SK-N-MC (cell line): ENCODE measurements at regions not wholly inside any gene's neighbourhood (a gene's known extent, or its start where the extent isn't known, plus 50 kb on each side); places are given as distances from the start of the nearest gene placed in this dataset.
"Not testable (repeated sequence)": the region's sequence is repeated elsewhere in the genome, so short reads cannot be mapped to it uniquely, and the experiment has no call there.

ENCODE experiments used
- EZH2 ChIP-seq: fragments of 200-600 bp; sonication (generic); IDR thresholded peaks from one replicate; pipeline ENCODE4 v1.6.1; 2017; ENCODE audit warnings: antibody characterized with exemption
- FOXP2 ChIP-seq: optimal IDR thresholded peaks from 2 replicates; pipeline ENCODE3; 2011; ENCODE audit warnings: mild to moderate bottlenecking, moderate library complexity; ENCODE audit not compliant: insufficient read depth; ENCODE audit errors: extremely low read length, control extremely low read depth
- POLR2AphosphoS5 ChIP-seq: IDR thresholded peaks from 2 replicates; pipeline ENCODE4 v1.6.1; 2012; ENCODE audit warnings: mild to moderate bottlenecking, low read depth, low read length, borderline replicate concordance

DNA sequence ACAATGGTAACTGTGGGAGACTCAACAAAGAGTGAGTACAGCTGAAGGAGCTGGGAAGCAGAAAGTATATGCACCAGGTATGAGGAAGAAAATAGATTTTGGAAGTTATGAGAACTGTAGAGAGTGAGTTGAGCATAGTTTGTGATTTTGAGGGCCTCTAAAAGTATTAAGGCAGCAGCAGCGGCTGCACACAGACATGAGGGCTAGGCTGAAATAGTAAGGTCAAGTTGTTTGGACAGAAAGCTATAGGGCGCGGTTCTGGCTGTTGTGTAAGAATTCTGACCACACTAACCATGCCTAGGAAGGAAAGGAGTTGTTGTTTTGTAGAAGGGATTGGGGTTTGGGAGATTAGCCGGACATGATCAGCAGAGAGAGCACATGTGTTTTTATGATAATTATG lies 154.1 kb upstream of the SNX2 start:
- not testable (repeated sequence) for TF ChIP-seq POLR2AphosphoS5, EZH2, FOXP2
